D341Med (cell line): ENCODE measurements at regions not wholly inside any gene's neighbourhood (a gene's known extent, or its start where the extent isn't known, plus 50 kb on each side); places are given as distances from the start of the nearest gene placed in this dataset.
"Not testable (repeated sequence)": the region's sequence is repeated elsewhere in the genome, so short reads cannot be mapped to it uniquely, and the experiment has no call there.

Experiments used
- DNase-seq: peaks from one replicate; pipeline ENCODE4 v3.0.0; 2012; ENCODE audit warnings: low spot score

GRCh38 chr15:69679623-69680228, 227.1 kb downstream of the RPLP1 start:
- no peak for DNase-seq

GRCh38 chr15:69684823-69685222, 232.2 kb downstream of the RPLP1 start:
- not testable (repeated sequence) for DNase-seq

GRCh38 chr15:69685512-69686452, 233.2 kb downstream of the RPLP1 start:
- no peak for DNase-seq

DNA sequence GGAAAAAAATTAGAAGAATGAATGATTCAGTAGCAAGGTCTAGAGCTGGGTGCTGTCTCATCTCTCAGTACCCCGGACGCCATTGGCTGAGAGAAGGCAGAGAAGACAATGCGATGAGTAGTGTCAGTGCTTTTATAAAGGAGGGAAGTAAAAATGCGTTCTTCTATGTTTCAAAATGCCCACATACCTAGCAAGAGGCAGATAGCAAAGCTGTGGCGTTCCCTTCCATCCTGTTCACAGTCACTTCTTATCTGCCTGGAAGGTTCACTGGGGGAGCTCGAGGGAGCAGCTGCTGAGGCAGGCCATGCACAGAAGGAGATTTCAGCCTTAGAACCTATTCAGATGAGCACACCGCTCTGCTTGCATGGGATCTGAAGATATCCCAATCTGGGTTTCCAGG, 234.0 kb downstream of the RPLP1 start:
- DNase-seq, result no peak

DNA sequence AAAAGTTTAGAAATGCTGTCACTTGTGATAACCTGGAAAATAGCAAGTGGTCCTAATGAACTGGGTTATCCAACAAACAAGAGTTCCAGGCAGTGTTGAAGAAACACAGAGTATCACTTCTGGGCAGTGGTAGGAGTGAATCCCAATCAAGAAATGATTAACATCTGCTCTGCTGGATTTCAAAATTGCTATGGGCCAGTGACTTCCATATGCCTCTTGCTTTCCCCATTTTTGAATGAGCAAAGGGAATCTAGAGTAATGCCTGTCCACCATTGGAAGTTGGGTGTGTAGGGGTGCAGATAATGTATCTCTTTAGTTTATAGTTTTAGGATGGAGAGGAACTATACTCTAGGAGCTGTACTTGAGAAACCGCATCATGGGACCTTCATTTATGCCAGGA, 236.5 kb downstream of the RPLP1 start:
- DNase-seq, result no peak

- DNase-seq, result no peak
Observed at GRCh38 chr15:69691307-69692015, 238.8 kb downstream of the RPLP1 start.

GRCh38 chr15:69692342-69692741, 239.7 kb downstream of the RPLP1 start:
- DNase-seq, result no peak

DNA sequence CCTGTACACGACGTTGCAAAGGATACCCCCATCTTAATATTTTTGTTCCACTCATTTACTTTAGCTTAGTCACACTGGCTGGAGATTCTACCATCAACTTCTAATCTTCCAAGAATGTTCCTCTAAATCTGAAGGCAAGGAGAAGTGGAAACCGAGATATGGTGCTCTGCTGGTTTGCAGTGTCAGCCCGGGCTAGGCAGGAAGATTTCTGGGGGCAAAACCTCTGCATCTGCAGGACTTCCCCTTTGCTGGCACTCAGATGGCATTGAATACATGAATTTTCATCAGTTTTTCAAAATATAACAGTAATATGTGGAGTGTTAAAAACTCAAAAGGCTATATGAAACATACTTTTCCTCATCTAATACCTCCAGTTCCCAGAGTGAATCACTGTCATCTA, 240.4 kb downstream of the RPLP1 start:
- no peak for DNase-seq

DNA sequence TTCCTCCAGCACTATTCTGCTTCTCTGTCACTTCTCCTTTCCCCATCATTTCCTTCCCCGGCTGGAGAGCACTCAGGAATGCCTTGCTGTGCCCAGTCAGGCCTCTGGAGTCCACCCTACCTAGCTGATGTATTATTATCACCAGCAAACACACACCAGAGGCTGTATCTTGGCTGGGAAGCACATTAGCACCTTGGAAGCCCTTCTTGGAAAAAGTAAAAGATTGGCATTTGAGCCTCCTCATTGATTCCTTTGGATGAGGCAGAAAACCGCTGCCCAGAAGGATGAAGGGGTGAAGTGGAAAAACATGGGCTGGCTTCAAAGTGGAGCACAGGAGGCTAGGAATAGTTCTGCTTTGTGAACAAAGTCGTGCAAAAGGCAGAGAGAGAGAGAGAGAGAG, 244.3 kb downstream of the RPLP1 start:
- DNase-seq, result no peak

GRCh38 chr15:69697916-69698315, 245.3 kb downstream of the RPLP1 start:
- DNase-seq, result no peak

DNA sequence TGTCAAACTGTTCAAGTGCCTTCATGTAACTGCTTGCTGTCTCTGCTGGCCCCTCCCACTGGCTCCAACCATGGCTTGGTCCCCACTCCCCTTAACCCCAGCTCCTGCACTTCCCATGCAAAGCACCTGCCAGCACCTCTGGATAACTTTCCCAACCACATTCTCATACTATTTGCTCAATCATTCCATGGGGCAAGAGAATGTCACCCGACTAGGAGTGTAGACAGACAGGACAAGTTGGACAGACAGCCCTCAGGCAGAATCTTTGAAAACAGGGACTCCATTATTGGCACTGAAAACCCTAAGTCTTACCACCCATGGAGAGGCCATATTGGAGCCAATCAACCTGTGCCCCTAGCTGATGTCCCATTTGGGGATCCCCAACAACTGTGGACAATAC, 246.5 kb downstream of the RPLP1 start:
- no peak for DNase-seq

DNA sequence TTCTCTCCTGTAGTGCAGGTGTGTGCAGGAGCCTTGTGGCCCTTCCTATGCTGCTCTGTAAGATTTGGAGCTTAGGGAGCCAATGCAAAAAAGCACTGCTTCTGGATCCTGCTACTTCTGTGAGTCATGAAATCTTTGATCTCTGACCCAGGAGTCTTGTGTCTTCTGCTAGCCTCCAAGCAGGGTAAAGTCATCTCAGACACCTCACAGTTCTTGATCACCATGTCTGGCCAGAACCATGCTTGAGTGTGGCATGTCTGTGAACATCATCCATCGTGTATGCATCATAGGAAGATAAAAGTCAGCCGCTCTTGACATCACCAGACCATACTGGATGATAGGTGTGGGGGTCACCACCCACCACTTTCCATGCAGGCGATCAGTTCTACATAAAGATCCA, 247.8 kb downstream of the RPLP1 start:
- no peak for DNase-seq

DNA sequence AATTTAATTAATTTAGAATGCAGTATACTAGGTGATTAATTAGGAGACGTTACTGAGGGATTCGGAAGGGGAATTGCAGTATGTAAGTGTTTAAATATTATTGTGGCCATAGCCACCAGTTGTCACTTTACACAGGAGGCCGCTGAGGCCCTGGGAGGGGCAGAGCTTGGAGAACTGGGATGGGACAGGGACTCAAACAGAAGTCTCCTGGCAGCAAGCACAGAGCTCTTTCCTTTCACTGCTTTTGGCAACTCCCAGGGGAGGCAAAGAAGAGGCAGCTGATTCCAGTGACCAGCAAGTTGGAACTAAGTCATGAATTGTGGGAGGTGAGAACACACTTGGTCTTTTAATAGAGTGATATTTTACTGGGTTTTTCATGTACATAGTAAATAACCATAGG, 248.6 kb downstream of the RPLP1 start:
- no peak for DNase-seq

GRCh38 chr15:69703532-69704187, 251.0 kb downstream of the RPLP1 start:
- no peak for DNase-seq

- no peak for DNase-seq
Observed at GRCh38 chr15:69704229-69704628, 251.6 kb downstream of the RPLP1 start.

GRCh38 chr15:69704700-69705099, 252.1 kb downstream of the RPLP1 start:
- DNase-seq, result no peak

DNA sequence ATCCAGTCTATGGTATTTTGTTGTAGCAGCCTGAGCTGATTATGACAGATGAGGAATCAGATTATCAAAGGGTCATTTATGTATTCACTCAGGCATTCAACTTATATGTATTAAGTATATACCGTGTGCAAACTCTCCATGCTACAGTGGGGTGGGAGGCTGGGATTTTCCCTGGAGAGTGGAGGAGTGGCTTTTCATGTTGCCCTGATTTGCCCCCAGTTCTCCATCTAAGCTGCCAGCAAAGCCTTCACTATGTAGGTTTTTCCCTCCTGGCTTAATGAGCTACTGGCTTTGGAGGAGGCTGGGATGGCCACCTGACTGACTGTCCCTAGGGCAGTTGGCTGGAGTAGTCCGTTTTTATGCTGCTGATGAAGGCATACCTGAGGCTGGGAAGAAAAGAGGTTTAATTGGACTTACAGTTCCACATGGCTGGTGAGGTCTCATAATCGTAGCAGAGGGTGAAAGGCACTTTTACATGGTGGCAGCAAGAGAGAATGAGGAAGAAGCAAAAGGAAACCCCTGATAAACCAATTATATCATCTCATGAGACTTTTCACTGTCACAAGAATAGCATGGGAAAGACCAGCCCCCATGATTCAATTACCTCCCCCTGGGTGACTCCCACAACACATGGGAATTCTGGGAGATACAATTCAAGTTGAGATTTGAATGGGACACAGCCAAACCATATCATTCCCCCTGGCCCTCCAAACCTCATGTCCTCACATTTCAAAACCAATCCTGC, 253.9 kb downstream of the RPLP1 start:
- DNase-seq, result no peak

- not testable (repeated sequence) for DNase-seq
Observed at GRCh38 chr15:69707241-69707640, 254.6 kb downstream of the RPLP1 start.

DNA sequence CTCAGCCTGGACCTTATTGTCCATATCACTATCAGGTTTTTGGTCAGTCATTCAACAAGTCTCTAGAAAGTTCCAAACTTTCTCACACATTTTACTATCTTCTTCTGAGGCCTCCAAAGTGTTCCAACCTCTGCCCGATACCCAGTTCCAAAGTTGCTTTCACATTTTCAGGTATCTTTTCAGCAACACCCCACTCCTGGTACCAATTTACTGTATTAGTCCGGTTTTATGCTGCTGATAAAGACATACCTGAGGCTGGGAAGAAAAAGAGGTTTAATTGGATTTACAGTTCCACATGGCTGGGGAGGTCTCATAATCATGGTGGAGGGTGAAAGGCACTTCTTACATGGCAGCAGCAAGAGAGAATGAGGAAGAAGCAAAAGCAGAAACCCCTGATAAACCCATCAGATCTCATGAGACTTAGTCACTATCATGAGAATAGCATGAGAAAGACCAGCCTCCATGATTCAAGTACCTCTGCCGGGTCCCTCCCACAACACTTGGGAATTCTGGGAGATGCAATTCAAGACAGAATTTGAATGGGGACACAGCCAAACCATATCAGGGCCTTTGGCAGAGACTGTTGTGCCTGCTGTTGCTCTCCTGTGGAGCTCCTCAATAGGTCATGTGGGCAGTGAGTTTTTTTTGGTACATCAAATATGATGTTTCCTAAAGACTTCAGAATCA, 256.0 kb downstream of the RPLP1 start:
- not testable (repeated sequence) for DNase-seq

DNA sequence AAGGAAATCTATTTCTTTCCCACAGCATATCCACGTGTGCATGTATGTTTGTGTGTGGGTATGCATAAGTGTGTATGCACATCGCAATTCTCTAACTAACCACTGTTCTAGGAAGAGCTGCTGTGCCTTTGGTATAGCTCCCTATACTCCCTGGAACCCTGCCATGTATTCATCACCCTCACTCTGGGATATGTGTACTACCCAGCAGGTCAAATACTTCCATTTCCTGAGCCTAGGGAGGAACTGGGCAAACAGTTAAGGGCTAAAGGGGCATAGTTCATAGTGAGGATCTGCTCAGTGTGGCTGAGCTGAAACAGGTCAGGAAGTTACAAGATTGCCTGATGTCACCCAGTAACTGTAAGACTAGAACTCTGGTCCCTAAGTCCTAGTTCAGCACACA, 260.4 kb downstream of the RPLP1 start:
- DNase-seq, result no peak
